ENCODE measurements at regions not wholly inside any gene's neighbourhood (a gene's known extent, or its start where the extent isn't known, plus 50 kb on each side); places are given as distances from the start of the nearest gene placed in this dataset.

DNA sequence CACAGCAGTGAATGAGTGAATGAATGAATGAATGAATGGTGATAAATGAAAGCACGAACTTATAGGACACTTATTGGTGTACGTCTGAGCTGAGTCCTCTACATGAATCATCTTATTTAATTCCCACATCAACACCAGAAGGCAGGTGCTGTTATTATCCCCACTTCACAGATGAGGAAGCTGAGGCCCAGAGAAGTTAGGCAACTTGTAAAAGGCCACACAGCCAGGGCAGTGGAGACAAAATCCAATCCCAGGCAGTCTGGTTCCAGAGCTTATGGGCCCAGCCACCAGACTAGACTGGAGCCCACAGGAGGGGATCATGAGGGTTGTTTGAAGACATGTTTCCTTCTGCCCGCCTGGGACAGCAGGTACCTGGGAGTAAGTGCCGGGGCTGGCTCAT lies 364.0 kb downstream of the MN1 start:
- FAIRE-seq, result no peak

DNA sequence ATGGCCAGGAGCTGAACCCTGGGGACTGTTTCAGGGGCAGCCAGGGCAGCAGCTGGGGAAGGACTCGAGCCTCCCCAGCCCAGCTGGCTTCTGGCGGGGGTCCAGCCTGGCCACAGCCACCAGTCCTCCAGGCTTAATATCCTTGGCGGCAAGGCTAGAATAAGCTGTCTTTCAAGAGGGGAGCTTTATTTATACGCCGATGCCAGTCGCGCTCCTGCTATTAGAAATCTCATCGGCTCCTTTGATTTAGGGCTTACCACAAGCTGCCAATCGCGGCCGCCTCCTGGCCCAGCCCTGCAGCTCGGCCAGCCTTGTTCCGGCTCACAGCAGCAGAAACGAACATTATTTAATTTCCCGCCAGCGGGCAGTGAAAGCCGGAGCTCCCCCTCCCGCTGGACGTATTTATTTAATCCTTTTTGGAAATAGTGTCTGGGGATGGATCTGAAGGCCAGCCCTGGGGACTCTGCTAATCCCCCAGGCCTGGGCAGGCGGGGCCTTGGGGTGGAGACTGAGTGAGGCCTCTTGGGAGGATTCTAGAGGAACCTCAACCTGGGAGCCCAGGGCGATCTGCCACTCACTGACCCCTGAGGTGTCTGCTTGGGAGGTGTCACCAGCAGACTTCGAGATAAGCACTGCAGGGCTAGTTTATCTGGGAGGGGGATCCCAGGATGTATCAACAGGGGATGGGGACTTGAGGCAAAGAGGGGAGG lies 363.1 kb downstream of the MN1 start:
- no peak for FAIRE-seq

GRCh38 chr22:27439131-27439530 lies 362.4 kb downstream of the MN1 start:
- no peak for FAIRE-seq

DNA sequence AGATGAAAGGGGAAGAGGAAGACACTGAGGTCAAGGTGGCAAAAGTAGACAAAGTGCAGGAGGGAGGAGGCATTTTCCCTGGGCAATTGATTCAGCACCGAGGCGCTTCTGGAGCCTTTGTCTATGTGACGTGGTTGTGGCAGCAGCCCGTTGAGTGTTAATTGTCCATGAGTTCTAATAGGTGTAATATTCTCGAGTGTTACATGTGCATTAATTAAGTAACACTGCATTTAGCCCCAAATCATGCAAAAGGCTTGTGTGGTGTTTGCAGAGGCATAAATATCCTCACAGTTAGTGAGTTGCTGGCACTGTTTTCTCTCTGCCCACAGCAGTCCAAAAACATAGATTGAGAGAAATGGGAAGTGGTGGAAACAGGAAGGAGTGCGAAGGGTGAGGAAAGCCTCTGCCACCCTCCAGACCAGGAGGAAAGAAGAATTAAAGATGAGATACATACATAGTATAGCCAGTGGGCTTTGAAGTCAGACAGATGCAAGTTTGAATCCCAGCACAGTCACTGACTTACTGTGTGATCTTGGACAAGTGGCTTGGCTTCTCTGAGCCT lies 361.2 kb downstream of the MN1 start:
- FAIRE-seq, result no peak

DNA sequence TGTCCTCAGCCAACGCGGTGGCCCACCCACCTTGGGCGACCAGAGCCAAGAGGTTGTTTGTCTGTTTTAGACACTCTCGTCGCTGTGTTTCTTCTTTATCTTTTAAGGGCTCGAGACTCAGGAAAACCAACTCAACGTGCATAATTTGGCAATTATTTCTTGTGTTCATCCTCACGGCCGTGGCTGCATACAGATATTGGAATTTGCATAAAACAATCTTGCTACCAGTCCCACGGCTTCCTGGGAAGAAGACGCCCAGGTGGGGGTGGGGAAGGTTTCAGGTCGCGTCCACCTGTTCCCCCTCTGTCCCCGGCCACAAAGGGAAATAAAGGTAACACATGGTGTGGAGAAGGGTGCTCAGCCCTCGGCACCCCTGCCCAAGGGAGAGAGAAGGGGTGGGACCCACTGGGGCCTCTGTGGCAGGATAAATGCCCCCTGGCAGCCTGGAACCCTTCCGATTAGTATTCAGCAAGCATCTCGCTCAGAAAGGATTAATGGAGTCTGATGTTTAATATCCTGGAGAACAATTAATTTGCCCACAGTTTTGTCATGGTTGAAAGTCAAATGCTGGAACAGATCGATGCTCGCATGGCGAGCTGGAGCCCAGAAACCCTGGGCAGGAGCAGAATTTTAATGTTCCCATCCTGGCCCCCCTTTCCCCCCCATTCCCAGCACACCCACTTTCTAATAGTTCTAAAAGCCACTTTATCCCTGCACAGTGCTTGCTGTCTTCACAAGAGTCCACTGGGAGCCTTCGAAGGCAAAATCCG lies 359.7 kb downstream of the MN1 start:
- FAIRE-seq, result no peak

GRCh38 chr22:27443306-27443705 lies 358.2 kb downstream of the MN1 start:
- FAIRE-seq, result no peak

- no peak for FAIRE-seq
Measured at GRCh38 chr22:27445881-27446280, 355.7 kb downstream of the MN1 start.

DNA sequence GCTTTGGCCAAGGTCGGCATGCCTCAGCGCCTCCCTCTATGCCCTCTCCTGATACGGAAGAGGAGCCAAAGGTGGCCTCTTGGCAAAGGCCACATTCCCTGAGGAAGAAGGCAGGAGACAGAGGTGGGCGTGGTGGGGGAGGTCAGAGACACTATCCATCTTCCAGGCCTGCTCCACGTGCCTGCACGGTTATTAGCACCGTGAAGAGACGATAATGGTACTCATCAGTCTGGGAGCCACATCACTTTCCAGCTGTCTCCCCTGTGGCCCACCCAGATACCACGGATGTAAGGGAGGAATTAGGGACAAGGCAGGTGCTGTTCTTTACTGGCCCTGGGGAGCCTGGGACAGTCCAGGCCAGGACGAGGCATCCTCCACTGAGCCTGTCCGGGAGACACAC lies 354.3 kb downstream of the MN1 start:
- FAIRE-seq, result no peak

- no peak for FAIRE-seq
Measured at GRCh38 chr22:27450448-27450847, 351.1 kb downstream of the MN1 start.

GRCh38 chr22:27452245-27452644 lies 349.3 kb downstream of the MN1 start:
- no peak for FAIRE-seq

- no peak for FAIRE-seq
Measured at GRCh38 chr22:27452922-27453321, 348.6 kb downstream of the MN1 start.

- FAIRE-seq, result no peak
Measured at GRCh38 chr22:27453725-27454124, 347.8 kb downstream of the MN1 start.

DNA sequence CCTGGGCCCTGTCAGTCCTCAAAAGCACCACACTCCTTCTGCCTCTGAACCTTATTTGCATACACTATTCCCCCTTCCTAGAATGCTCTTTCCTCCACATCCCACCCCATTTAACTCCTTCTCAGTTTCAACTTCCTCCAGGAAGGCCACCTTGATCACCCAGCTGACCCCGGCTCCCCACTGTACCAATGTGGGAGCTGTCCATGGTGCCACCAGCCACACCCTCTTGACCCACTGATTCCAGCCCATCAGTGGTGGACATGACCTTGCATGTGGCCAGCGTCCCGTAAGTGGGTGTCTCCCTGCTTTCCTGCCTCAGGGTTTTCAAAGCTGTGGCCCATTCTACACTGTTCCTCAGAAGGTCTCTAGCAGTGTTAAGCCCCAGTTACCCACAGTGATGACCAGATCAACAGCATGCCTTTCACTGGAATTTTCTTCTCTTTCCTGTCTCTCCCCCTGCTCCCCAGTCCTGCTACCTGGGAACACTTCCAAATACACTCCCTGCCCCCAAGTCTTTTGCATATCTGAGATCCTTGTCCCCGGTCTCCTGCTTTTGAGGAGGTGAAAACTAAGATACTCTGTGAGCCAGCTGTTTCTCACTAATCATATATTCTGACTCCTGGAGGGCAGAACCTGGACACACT lies 346.6 kb downstream of the MN1 start:
- FAIRE-seq, result no peak

DNA sequence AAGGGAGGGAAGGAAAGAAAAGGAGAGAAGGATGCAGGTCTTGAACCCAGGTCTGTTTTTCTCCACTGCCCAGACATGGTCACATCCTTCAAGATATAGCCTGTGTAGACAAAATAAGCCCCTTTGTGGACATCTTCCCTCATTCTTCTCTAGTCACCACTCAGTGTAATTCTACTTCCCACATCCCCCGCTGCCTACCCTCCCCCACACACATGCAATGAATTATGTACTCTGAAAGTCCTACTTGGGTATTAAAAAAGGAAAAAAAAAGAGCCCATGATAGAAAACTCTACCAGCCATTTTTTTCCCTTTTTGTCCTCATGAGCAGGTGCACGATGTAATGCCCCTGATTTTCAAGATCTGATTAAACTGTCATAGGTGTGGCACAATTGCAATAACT lies 346.0 kb downstream of the MN1 start:
- no peak for FAIRE-seq

DNA sequence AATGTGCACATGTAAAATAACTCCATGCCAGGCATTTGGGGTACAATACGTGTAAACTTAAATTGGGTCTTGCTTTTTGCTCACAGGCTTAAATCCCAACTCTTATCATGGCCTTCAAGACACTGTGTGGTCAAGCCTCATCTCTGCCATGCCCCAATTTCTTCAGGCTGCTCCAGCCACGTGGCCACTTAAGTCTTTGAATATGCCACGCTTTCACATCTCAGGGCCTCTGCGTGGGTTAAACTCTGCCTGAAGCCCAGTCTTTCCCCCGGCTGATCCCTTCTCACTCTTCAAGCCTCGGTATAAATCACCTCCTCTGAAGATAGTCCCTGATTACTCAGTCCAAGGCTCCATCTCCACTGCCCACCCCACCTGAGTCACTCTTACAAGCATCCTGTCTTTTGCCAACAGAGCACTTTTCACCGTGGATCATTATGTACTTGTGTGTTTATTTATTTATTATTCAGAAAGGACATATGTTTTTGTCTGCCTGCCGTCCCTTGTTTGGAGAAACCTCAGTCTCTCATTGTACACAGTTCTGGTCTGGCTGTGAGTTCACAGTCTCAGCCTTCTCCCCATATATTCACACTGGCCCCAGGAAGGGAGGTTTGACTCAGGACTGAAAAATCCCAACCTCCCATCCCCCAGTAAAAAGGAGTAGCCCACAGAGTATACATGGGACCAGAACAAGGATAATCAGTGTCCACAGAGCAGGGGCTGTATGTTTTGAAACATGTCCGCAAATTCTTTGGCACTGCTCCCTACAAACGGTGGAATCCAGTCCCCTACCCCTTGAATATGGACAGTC lies 344.7 kb downstream of the MN1 start:
- FAIRE-seq, result no peak

DNA sequence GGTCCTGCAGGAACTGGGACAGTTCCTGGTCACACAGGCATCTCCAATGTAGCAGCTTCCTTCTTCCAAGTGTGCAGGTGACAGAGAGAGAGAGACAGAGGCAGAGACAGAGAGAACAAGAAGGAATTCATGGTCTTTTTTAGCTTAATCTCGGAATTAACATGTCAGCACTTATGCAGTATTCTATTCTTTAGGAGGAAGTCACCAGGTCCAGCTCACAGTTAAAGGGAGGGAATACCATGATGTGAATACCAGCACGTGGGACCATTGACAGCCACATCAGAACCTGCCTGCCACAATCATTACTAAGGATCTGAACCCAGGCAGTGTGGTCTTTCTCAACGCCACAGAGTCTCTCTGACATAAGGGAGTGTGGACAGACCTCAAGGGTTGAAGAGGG lies 341.6 kb downstream of the MN1 start:
- no peak for FAIRE-seq

DNA sequence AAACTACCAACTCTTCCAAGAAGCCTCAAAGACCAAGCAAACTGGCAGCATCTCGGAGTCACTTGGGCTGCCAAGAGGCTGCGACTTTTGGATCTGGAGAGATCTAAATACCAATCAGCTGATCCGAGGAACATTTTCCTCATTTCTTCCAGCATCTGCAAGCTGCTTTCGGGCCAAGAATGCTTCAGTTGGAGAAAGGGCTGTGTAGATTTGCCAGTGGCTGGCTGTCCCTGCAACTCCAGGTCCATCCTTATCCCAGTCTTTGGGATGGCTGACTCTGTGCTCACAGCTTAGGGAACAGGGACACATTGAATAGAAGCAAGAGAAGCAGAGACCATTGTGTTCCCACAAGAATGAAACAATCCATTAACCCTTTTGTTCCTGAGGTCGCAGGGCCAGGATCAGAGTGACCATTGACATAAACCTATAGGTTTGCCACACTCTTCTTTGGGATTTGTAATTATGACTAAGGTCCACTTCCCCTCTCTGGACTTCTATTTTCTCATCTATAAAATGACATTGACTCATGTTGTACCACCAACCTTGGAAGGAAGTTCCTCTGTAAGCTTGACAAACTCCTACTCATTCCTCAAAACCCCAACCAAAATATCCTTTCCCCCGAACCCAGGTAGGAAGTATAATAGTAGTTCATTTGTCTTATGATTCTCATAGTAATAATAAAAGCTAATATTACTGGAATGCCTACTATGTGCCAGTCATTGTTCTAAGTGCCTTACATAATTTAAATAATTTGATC lies 340.8 kb downstream of the MN1 start:
- FAIRE-seq, result no peak

DNA sequence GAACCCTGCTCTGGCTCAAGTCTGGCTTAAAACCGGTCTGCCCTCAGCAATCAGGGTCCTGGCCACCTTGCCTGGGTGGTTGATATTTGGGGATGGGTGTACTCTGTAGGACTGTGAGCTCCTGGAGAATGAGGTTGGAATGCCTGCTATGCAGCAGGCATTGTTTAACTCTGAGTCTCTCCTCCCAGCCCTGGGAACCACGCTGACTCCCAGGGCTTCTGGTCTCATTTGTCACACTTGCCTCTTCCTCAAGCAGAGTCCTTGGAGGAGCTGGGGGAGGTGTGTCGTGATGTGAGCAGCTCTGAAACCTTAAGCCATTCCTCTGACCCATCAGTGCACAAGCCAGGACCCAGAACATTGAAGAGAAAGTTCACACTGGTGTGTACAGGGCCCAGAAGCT lies 340.1 kb downstream of the MN1 start:
- FAIRE-seq, result no peak

- FAIRE-seq, result no peak
Measured at GRCh38 chr22:27462190-27462589, 339.4 kb downstream of the MN1 start.

GRCh38 chr22:27463121-27463660 lies 338.4 kb downstream of the MN1 start:
- no peak for FAIRE-seq

DNA sequence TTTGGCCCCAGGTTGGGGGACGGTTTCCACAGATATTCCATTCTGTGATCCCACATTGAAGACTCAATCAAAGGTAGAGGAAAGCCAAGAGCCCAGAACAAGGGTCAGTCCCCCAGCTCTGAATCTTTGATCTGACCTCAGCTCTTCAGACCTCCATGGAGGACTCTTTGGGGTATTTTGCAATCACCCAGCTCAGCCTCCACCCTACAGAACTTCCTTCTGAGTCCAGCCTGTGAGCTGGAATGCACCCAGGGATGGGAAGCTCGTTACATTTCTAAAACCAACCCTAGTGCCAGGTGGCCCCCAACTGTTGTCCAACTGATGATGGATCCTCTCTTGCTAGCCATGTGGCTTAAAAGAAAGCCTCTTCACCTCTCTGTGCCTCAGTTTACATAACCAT lies 335.3 kb downstream of the MN1 start:
- no peak for FAIRE-seq
